GM12878 (cell line): ENCODE measurements at regions not wholly inside any gene's neighbourhood (a gene's known extent, or its start where the extent isn't known, plus 50 kb on each side); places are given as distances from the start of the nearest gene placed in this dataset.

Experiments used
- CREB1 ChIP-seq: IDR thresholded peaks from 2 replicates; pipeline ENCODE4 v1.6.1; 2012; ENCODE audit warnings: low read depth, mild to moderate bottlenecking, inconsistent platforms
- ETV6 ChIP-seq, 2 experiments: fragments of 450-650 bp in 1 of 2; IDR thresholded peaks in 1 of 2; conservative IDR thresholded peaks in 1 of 2; 2 replicates each; pipeline ENCODE4 v1.6.1; 2014; ENCODE audit warnings: antibody characterized with exemption in 1 of 2, borderline replicate concordance in 1 of 2, low read depth in 1 of 2, mild to moderate bottlenecking in 1 of 2, moderate library complexity in 1 of 2
- MYC ChIP-seq: IDR thresholded peaks from 2 replicates; pipeline ENCODE4 v1.6.1; 2011; ENCODE audit warnings: mild to moderate bottlenecking, low read length, moderate library complexity, inconsistent platforms; ENCODE audit not compliant: insufficient read depth, insufficient replicate concordance, insufficient read length, severe bottlenecking
- PBX3 ChIP-seq: IDR thresholded peaks from 2 replicates; pipeline ENCODE4 v1.6.1; 2011; ENCODE audit warnings: mild to moderate bottlenecking, low read depth, low read length, moderate library complexity; ENCODE audit not compliant: insufficient replicate concordance
- POLR2A ChIP-seq: IDR thresholded peaks from 2 replicates; pipeline ENCODE4 v1.6.1; 2011; ENCODE audit warnings: low read depth, mild to moderate bottlenecking, low read length
- TAF1 ChIP-seq: IDR thresholded peaks from 2 replicates; pipeline ENCODE4 v1.6.1; 2011; ENCODE audit warnings: mild to moderate bottlenecking, low read depth, low read length, borderline replicate concordance

- TF ChIP-seq POLR2A = no peak
- TF ChIP-seq MYC = no peak
- no peak for TF ChIP-seq ETV6 (conservative IDR thresholded peaks at IDR 0.05 in 1 of 2, IDR thresholded peaks at IDR 0.05 in 1 of 2; ENCODE audit: borderline replicate concordance in 1 of 2, low read depth in 1 of 2)
- no peak for TF ChIP-seq TAF1
- no peak for TF ChIP-seq PBX3
- TF ChIP-seq CREB1 = no peak
These were observed 69.1 kb upstream of the EGLN3 start for GRCh38 chr14:34020014-34020413.
